ENCODE measurements at regions not wholly inside any gene's neighbourhood (a gene's known extent, or its start where the extent isn't known, plus 50 kb on each side); places are given as distances from the start of the nearest gene placed in this dataset.
A peak's percentile ranks its signal among the peaks of the same experiment; 100 is the strongest.
"Not testable (repeated sequence)": the region's sequence is repeated elsewhere in the genome, so short reads cannot be mapped to it uniquely, and the experiment has no call there.

DNA sequence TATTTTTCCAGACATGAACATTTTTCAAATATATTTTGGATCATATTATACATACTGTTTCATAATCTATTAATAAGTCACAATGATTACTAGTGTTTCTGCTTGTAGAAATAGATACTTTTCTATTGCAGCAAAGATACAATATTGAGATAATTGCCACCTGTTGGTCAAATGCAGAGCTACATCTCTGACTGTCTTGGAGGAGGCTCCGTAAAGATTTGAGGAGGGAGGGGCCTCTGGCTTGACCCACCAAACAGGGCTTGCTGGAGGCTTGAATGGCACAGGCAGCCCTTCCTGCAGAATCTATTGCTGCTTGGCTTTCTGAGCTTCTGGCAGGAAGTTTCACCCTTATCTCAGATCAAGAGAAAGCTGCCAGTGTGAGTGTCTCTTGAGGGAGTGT lies 99.3 kb upstream of the ARMCX2 start:
- H3K9me3 ChIP-seq (ENCODE audit: control insufficient read depth, insufficient read depth, low read length) = no peaks in the 10 kb centered on the region
- no peak overlapping the region for H3K27ac ChIP-seq (ENCODE audit: low read depth, low read length)
- peaks cover 2% of the 10 kb centered on the region for H3K27me3 ChIP-seq (ENCODE audit: control insufficient read depth, insufficient read depth, low read length)
- DNase-seq (ENCODE audit: low read depth in 4 of 6, low spot score in 6 of 6) = peak in 3 of 6 donors; percentile 15 to 68 (median 61)
- no peaks in the 10 kb centered on the region for H3K36me3 ChIP-seq (ENCODE audit: control insufficient read depth, insufficient read depth, low read length)
- 9% methylated on average over 1 of the region's 1 CpG for WGBS (ENCODE audit: insufficient coverage)
- H3K4me3 ChIP-seq (ENCODE audit: low read depth, low read length) = no peak overlapping the region
- H3K4me1 ChIP-seq (ENCODE audit: control insufficient read depth, insufficient read depth, low read length) = no peaks in the 10 kb centered on the region

GRCh38 chrX:101750744-101751143 lies 91.1 kb upstream of the ARMCX2 start:
- WGBS (ENCODE audit: insufficient coverage) = no CpG with 5 or more reads among the region's 4 CpGs
- DNase-seq (ENCODE audit: low read depth in 4 of 6, low spot score in 6 of 6) = no peak
- Histone ChIP-seq H3K36me3 (ENCODE audit: control insufficient read depth, insufficient read depth, low read length) (no peaks in the 10 kb centered on the region), H3K4me1 (ENCODE audit: control insufficient read depth, insufficient read depth, low read length) (no peaks in the 10 kb centered on the region), H3K27ac (ENCODE audit: low read depth, low read length) (no peak overlapping the region), H3K9me3 (ENCODE audit: control insufficient read depth, insufficient read depth, low read length) (no peaks in the 10 kb centered on the region), H3K27me3 (ENCODE audit: control insufficient read depth, insufficient read depth, low read length) (no peaks in the 10 kb centered on the region), H3K4me3 (ENCODE audit: low read depth, low read length) (no peak overlapping the region)

DNA sequence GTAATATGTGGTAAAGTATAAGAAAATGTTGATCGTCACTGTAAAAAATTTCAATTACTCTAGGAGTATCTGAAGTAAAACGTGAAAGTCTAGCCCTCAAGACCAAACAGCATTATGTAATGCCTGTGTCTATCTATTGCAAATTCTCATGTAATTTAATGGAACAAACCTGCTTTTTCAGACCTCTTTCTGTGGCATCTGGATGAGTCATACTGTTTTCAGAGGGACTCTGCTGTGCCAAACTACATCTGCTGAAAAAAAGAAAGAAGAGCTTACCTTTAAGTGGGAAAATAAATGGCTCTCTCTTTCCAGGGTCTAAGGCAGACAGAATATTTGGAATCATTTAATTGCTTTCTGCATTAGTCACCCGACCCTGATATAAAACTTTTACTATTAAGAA lies 89.8 kb upstream of the ARMCX2 start:
- Histone ChIP-seq H3K27ac (ENCODE audit: low read depth, low read length) (no peak overlapping the region), H3K36me3 (ENCODE audit: control insufficient read depth, insufficient read depth, low read length) (no peaks in the 10 kb centered on the region), H3K4me3 (ENCODE audit: low read depth, low read length) (no peak overlapping the region), H3K4me1 (ENCODE audit: control insufficient read depth, insufficient read depth, low read length) (no peaks in the 10 kb centered on the region), H3K27me3 (ENCODE audit: control insufficient read depth, insufficient read depth, low read length) (no peaks in the 10 kb centered on the region), H3K9me3 (ENCODE audit: control insufficient read depth, insufficient read depth, low read length) (no peaks in the 10 kb centered on the region)
- WGBS (ENCODE audit: insufficient coverage) = 33% methylated on average over 1 of the region's 3 CpGs
- DNase-seq (ENCODE audit: low read depth in 4 of 6, low spot score in 6 of 6) = no peak

GRCh38 chrX:101745046-101745445 lies 85.4 kb upstream of the ARMCX2 start:
- DNase-seq (ENCODE audit: low read depth in 4 of 6, low spot score in 6 of 6) = no peak
- H3K27me3 ChIP-seq (ENCODE audit: control insufficient read depth, insufficient read depth, low read length) = peaks cover 3% of the 10 kb centered on the region
- WGBS (ENCODE audit: insufficient coverage) = 50% methylated on average over 1 of the region's 3 CpGs

DNA sequence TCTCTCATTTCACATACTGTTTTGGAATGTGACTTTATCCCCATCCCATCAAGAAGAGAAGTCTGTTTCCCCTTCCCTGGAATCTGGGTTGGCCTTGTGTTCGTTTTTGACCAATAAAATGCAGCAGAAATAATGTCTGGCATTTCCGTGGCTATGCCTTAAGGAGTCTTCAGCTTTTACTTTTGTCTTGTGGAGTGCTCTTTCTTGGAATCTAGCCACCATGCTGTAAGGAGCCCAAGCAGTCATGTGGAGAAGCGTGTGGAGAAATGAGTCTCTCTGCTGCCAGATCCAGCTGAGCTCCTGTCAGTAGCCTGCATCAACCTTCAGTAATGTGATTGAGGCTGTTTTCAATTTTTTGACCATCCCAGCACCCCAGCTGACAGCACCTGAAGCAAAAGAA lies 84.4 kb upstream of the ARMCX2 start:
- H3K27ac ChIP-seq (ENCODE audit: low read depth, low read length) = no peak overlapping the region
- H3K4me1 ChIP-seq (ENCODE audit: control insufficient read depth, insufficient read depth, low read length) = no peaks in the 10 kb centered on the region
- WGBS (ENCODE audit: insufficient coverage) = 47% methylated on average over 3 of the region's 3 CpGs
- no peak overlapping the region for H3K4me3 ChIP-seq (ENCODE audit: low read depth, low read length)
- peak in 1 of 6 donors; percentile 38 for DNase-seq (ENCODE audit: low read depth in 4 of 6, low spot score in 6 of 6)
- no peaks in the 10 kb centered on the region for H3K9me3 ChIP-seq (ENCODE audit: control insufficient read depth, insufficient read depth, low read length)
- H3K27me3 ChIP-seq (ENCODE audit: control insufficient read depth, insufficient read depth, low read length) = peaks cover 4% of the 10 kb centered on the region
- H3K36me3 ChIP-seq (ENCODE audit: control insufficient read depth, insufficient read depth, low read length) = no peaks in the 10 kb centered on the region

More at GRCh38 chrX:101745046-101745445, 85.4 kb upstream of the ARMCX2 start:
- Histone ChIP-seq H3K9me3 (ENCODE audit: control insufficient read depth, insufficient read depth, low read length) (no peaks in the 10 kb centered on the region), H3K36me3 (ENCODE audit: control insufficient read depth, insufficient read depth, low read length) (no peaks in the 10 kb centered on the region), H3K4me1 (ENCODE audit: control insufficient read depth, insufficient read depth, low read length) (no peaks in the 10 kb centered on the region), H3K4me3 (ENCODE audit: low read depth, low read length) (no peak overlapping the region), H3K27ac (ENCODE audit: low read depth, low read length) (no peak overlapping the region)

DNA sequence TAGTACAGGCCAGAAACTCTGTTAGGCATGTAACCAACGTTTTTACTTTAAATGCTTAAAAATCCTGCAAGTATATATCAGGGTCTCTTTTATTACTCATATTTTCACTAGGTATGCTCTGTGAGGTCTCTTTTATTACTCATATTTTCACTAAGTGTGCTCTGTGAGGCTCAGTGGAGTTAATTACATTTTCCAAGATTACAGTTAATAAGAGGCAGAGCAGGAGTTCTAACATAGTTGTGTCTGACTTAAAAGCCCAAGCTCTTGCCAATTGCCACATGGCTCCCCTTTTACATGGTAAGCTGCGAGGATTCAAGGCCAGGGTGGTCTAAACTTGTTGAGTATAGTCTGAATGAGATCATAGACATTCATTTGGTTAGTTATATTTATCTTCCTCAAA lies 81.0 kb upstream of the ARMCX2 start:
- no CpG with 5 or more reads among the region's 2 CpGs for WGBS (ENCODE audit: insufficient coverage)
- H3K27me3 ChIP-seq (ENCODE audit: control insufficient read depth, insufficient read depth, low read length) = peaks cover 4% of the 10 kb centered on the region
- no peak overlapping the region for H3K27ac ChIP-seq (ENCODE audit: low read depth, low read length)

DNA sequence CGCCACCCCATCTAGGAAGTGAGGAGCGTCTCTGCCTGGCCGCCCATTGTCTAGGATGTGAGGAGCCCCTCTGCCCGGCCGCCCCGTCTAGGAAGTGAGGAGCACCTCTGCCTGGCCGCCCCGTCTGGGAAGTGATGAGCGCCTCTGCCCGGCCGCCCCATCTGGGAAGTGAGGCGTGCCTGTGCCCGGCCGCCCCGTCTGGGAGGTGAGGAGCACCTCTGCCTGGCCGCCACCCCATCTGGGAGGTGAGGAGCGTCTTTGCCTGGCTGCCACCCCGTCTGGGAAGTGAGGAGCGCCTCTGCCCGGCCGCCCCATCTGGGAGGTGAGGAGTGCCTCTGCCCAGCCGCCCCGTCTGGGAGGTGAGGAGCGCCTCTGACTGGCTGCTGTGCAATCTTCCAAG lies 79.2 kb upstream of the ARMCX2 start:
- WGBS (ENCODE audit: insufficient coverage) = 90% methylated on average over 22 of the region's 24 CpGs
- DNase-seq (ENCODE audit: low read depth in 4 of 6, low spot score in 6 of 6); H3K27ac ChIP-seq (ENCODE audit: low read depth, low read length); H3K36me3 ChIP-seq (ENCODE audit: control insufficient read depth, insufficient read depth, low read length); H3K4me1 ChIP-seq (ENCODE audit: control insufficient read depth, insufficient read depth, low read length); H3K9me3 ChIP-seq (ENCODE audit: control insufficient read depth, insufficient read depth, low read length); H3K4me3 ChIP-seq (ENCODE audit: low read depth, low read length); H3K27me3 ChIP-seq (ENCODE audit: control insufficient read depth, insufficient read depth, low read length): not testable (repeated sequence)

More for the DNA sequence above, 81.0 kb upstream of the ARMCX2 start:
- peak in 1 of 6 donors; percentile 21 for DNase-seq (ENCODE audit: low read depth in 4 of 6, low spot score in 6 of 6)
- Histone ChIP-seq H3K9me3 (ENCODE audit: control insufficient read depth, insufficient read depth, low read length) (no peaks in the 10 kb centered on the region), H3K4me3 (ENCODE audit: low read depth, low read length) (no peak overlapping the region), H3K4me1 (ENCODE audit: control insufficient read depth, insufficient read depth, low read length) (no peaks in the 10 kb centered on the region), H3K36me3 (ENCODE audit: control insufficient read depth, insufficient read depth, low read length) (no peaks in the 10 kb centered on the region)

- 90% methylated on average over 4 of the region's 17 CpGs for WGBS (ENCODE audit: insufficient coverage)
- not testable (repeated sequence) for H3K27me3 ChIP-seq (ENCODE audit: control insufficient read depth, insufficient read depth, low read length)
These were observed 78.8 kb upstream of the ARMCX2 start for GRCh38 chrX:101738411-101738810.

DNA sequence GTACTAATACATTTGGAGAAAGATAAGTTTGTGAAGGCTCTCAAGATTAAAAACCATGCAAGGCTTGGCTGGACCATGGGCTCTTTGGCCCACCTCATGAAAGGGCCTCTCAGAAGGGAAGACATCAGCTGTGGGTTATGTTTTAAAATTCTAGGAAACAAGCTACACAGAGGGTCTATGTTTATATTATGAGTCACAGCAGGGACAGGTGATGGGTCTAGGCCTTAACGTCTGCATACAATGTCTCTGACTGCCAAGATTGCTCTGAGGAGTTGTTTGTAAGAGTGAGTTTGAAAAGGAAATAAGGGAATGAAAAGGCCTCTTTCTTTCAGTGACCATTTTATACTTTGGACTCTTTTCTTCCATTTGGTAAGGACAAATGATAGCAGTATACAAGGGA lies 77.0 kb upstream of the ARMCX2 start:
- Histone ChIP-seq H3K9me3 (ENCODE audit: control insufficient read depth, insufficient read depth, low read length) (no peaks in the 10 kb centered on the region), H3K4me1 (ENCODE audit: control insufficient read depth, insufficient read depth, low read length) (no peaks in the 10 kb centered on the region), H3K27me3 (ENCODE audit: control insufficient read depth, insufficient read depth, low read length) (peaks cover 4% of the 10 kb centered on the region), H3K4me3 (ENCODE audit: low read depth, low read length) (no peak overlapping the region), H3K36me3 (ENCODE audit: control insufficient read depth, insufficient read depth, low read length) (no peaks in the 10 kb centered on the region), H3K27ac (ENCODE audit: low read depth, low read length) (no peak overlapping the region)
- DNase-seq (ENCODE audit: low read depth in 4 of 6, low spot score in 6 of 6) = peak in 1 of 6 donors; percentile 14
- WGBS (ENCODE audit: insufficient coverage) = 29% methylated on average over 1 of the region's 1 CpG

More at GRCh38 chrX:101738411-101738810, 78.8 kb upstream of the ARMCX2 start:
- not testable (repeated sequence) for H3K27ac ChIP-seq (ENCODE audit: low read depth, low read length); H3K4me3 ChIP-seq (ENCODE audit: low read depth, low read length); H3K36me3 ChIP-seq (ENCODE audit: control insufficient read depth, insufficient read depth, low read length); H3K9me3 ChIP-seq (ENCODE audit: control insufficient read depth, insufficient read depth, low read length); H3K4me1 ChIP-seq (ENCODE audit: control insufficient read depth, insufficient read depth, low read length); DNase-seq (ENCODE audit: low read depth in 4 of 6, low spot score in 6 of 6)

GRCh38 chrX:101732870-101733269 lies 73.2 kb upstream of the ARMCX2 start:
- peaks cover 3% of the 10 kb centered on the region for H3K27me3 ChIP-seq (ENCODE audit: control insufficient read depth, insufficient read depth, low read length)
- WGBS (ENCODE audit: insufficient coverage) = no CpG with 5 or more reads among the region's 1 CpG

More at GRCh38 chrX:101732870-101733269, 73.2 kb upstream of the ARMCX2 start:
- DNase-seq (ENCODE audit: low read depth in 4 of 6, low spot score in 6 of 6) = no peak
- Histone ChIP-seq H3K9me3 (ENCODE audit: control insufficient read depth, insufficient read depth, low read length) (no peaks in the 10 kb centered on the region), H3K4me1 (ENCODE audit: control insufficient read depth, insufficient read depth, low read length) (no peaks in the 10 kb centered on the region), H3K36me3 (ENCODE audit: control insufficient read depth, insufficient read depth, low read length) (no peaks in the 10 kb centered on the region), H3K4me3 (ENCODE audit: low read depth, low read length) (no peak overlapping the region), H3K27ac (ENCODE audit: low read depth, low read length) (no peak overlapping the region)

All from spinal cord (tissue), 9 donors.